Stimulated activated memory B cell treated with anti-CD40 and anti-IgM and Interleukin-4, amounts not matched to agents 10 μg/mL and 1 μg/mL and 100 μg/mL, for 72 hours (primary cell): ENCODE measurements at regions not wholly inside any gene's neighbourhood (a gene's known extent, or its start where the extent isn't known, plus 50 kb on each side); places are given as distances from the start of the nearest gene placed in this dataset.
A peak's percentile ranks its signal among the peaks of the same experiment; 100 is the strongest.

Source experiments
- ATAC-seq: fragments of 150-1000 bp; cut with Tn5 transposase; 2 replicates; pipeline ENCODE4 v1.10.0; 2021
- H3K27ac Mint-ChIP-seq: one replicate; pipeline ENCODE4 v1.8.0; 2022; ENCODE audit warnings: mild to moderate bottlenecking, mixed read lengths
- H3K27me3 Mint-ChIP-seq: one replicate; pipeline ENCODE4 v1.8.0; 2022; ENCODE audit warnings: mixed read lengths
- H3K36me3 Mint-ChIP-seq: one replicate; pipeline ENCODE4 v1.8.0; 2022; ENCODE audit warnings: mixed read lengths
- H3K4me1 Mint-ChIP-seq: one replicate; pipeline ENCODE4 v1.8.0; 2022; ENCODE audit warnings: mixed read lengths
- H3K4me3 Mint-ChIP-seq: one replicate; pipeline ENCODE4 v1.8.0; 2022; ENCODE audit warnings: mild to moderate bottlenecking, moderate library complexity, mixed read lengths
- H3K9me3 Mint-ChIP-seq: one replicate; pipeline ENCODE4 v1.8.0; 2022; ENCODE audit warnings: mixed read lengths

DNA sequence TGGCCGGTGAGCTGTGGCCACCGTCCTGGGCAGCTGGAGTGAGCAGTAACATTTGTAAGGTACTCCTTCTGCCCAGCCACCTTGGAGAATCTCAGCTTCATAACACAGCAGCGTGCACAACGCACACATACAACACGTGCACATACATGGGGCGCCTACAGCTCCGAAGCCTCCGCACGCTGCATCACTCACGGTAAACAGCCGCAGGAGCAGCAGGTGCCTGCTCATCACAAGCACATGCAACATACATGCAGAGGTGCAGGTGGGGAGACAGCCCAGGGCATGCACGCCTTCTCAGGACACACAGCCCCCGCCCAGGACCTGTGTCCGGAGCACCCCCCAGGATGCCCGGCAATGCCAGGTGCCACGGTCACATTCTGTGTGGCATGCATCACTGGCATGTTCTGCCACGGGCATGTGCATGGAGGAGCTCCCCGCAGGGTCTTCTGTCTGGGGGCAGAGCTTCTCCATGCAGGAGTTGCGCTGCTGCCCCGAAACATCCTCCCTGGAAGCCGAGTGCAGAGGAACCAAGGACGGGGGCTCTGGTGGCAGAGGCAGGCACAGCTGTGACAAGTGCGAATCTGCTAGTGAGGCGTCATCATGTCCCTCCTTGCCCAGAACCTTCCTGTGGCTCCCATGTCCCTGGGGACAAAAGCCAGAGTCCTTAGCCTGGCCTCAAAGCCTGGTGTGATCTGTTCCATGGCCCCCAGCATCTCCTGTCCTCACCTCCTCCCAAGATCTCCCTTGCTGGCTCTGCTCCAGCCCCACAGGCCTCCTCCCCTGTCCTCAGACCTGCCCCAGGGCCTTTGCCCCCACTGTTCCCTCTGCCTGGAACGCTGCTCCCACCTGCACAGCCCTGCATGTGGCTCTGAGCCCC is 184.0 kb upstream of the GSE1 start:
- Mint-ChIP-seq H3K27ac (no peak overlapping the region), H3K4me3 (no peak overlapping the region), H3K4me1 (no peaks in the 10 kb centered on the region), H3K27me3 (peaks cover 50% of the 10 kb centered on the region), H3K36me3 (no peaks in the 10 kb centered on the region), H3K9me3 (no peaks in the 10 kb centered on the region)
- no peak for ATAC-seq

DNA sequence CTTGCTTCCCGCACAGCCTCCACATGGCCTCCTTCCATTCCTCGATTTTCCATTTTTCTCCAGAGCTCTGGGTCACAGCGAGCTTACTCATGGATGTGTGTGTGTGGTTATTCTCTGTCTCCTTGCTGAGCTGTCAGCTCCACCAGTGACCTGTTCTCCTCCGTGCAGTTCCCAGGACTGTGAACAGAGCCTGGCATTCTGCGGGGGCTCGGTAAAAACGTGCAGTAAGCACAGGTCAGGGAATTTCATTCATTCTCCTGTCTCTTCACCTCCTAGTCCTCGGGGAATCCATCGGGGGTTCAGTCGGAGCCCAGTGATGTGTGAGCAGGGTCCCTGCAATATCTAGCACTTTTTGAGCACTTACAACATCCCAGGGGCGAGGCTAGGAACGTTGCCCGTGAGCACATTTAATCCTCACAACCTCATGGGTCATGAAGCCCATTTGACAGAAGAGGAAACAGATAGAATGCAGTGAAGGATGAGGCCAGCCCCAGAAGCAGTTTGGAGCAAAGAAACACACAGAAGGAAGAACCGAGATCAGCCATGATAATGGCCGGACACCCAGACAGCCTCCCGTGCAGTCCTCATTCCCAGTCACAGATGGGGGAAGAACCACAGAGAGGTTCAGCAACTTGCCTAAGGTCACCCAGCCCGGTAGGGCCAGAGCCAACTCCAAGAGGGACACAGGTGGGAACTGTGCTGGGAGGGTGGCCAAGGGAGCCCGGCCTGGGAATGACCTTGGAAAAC is 183.2 kb upstream of the GSE1 start:
- H3K36me3 Mint-ChIP-seq: no peaks in the 10 kb centered on the region
- no peaks in the 10 kb centered on the region for H3K9me3 Mint-ChIP-seq

DNA sequence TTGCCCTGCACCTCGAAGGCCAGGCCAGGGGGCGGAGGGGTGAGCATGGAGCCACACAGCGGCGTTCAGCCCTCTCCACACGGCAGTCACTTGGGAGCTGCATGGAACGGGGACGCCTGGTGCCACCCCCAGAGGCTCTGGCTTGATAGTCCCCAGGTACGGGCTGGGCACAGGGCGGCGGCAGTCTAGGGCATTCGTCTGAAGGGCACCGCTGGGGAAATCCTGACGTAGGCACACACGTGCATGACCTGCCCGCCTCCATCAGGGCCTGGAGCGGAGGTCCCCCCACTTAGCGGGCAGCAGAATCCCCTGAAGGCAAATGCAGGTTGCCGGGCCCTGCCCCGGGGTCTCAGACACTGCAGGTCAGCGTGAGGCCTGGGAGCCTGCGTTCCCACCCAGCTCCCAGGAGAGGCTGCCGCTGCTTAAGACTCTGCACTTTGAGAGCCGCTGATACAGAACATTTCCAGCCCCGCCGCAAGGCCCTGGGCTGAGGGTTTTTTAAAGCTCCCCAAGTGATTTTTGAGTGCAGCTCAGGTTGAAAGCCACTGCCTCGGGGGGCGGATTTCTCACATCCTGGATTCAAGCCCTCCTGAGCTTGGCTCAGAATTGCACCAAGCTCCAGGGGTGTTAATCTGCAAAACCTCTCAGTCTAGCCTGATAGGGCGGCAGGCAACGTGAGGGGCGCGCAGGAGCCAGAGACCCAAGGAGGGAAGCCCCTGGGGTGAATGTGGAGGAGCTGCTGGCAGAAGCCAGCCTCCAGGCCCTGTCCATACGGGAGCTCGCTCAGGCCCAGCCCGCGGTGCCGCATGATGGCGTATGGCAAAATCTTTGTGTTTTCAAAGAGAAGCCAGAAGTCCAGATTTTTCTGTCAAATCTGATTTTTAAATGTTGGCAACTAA is 182.3 kb upstream of the GSE1 start:
- Mint-ChIP-seq H3K4me3 (no peak overlapping the region), H3K27me3 (peaks cover 33% of the 10 kb centered on the region), H3K4me1 (no peaks in the 10 kb centered on the region), H3K27ac (no peak overlapping the region), H3K9me3 (no peaks in the 10 kb centered on the region), H3K36me3 (no peaks in the 10 kb centered on the region)
- ATAC-seq: no peak

More for the DNA sequence above, 183.2 kb upstream of the GSE1 start:
- H3K4me3 Mint-ChIP-seq: no peak overlapping the region
- H3K27me3 Mint-ChIP-seq: peaks cover 41% of the 10 kb centered on the region
- H3K27ac Mint-ChIP-seq: no peak overlapping the region
- no peak for ATAC-seq
- H3K4me1 Mint-ChIP-seq: no peaks in the 10 kb centered on the region

DNA sequence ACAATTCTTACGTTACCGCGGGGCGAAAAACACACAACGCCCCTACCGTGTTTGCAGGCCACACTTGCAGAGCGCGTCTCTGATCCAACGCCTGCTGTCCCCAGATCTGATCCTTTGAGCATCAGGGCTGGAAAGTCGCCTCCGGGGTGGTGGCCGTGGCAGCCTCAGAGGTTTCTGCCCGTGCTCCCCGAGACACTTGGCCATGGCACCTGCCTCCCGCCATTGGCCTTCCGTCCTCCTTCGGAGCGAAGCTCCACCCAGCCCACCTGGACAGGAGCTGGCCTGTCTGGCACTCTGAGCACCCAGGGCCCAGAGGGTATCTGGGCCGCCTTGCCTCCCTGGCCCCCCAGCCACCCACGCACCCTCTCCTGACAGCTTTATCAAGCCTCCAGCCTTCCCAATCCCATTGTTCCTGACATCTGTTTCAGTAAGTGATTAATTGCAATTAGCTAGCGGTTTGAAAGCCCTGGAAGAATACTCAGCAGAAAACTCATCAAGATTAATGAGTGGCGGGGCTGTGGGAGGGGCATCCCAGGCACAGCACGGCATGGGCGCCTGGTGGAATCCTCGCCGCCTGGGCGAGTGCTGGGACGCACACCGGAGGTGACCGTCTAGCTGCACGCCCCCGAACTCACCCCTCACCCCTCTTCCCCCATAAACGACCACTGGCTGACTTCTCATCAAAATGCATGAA is 181.5 kb upstream of the GSE1 start:
- H3K27ac Mint-ChIP-seq: no peak overlapping the region
- peaks cover 25% of the 10 kb centered on the region for H3K27me3 Mint-ChIP-seq
- H3K4me1 Mint-ChIP-seq: no peaks in the 10 kb centered on the region
- H3K36me3 Mint-ChIP-seq: no peaks in the 10 kb centered on the region
- no peaks in the 10 kb centered on the region for H3K9me3 Mint-ChIP-seq
- no peak for ATAC-seq
- H3K4me3 Mint-ChIP-seq: no peak overlapping the region

DNA sequence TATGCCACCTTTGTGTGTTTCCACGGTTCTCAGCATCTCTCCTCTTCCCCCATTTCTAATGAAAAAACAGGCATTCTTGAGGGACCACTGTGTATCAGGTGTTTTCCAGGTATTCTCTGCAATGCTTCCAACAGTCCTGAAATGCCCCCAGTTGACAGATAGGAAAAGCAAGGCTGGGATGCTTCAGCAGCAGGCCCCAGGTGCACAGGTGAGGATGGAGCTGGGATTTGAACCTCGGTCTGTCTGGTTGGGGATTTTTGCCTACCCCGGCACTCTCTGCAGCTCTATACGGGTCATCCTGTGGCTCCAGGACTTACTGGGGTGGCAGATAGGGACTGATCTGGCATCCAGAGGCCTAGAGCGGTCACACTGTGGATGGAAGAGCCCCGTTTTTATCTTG is 180.5 kb upstream of the GSE1 start:
- Mint-ChIP-seq H3K4me3 (no peak overlapping the region), H3K36me3 (no peaks in the 10 kb centered on the region), H3K27me3 (peaks cover 20% of the 10 kb centered on the region), H3K9me3 (no peaks in the 10 kb centered on the region), H3K4me1 (no peaks in the 10 kb centered on the region), H3K27ac (no peak overlapping the region)
- no peak for ATAC-seq

DNA sequence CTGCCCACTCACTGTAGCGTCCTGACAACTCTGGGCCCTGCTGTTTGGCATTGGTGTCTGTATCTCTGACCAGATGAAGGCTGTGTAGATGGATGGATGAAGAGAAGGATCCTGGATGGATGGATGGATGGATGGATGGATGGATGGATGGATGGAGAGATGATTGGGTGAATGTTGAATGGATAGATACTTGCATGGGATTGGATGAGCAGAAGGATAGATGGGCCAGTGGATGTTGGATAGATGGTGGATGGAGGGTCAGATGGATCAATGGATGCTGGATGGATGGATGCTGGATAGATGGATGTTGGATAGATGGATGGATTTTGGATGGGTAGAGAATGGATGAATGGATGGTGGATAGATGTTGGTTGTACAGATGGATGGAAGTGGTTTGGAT is 179.6 kb upstream of the GSE1 start:
- H3K27me3 Mint-ChIP-seq: peaks cover 20% of the 10 kb centered on the region
- H3K4me3 Mint-ChIP-seq: no peak overlapping the region
- no peak for ATAC-seq
- H3K36me3 Mint-ChIP-seq: no peaks in the 10 kb centered on the region
- H3K9me3 Mint-ChIP-seq: no peaks in the 10 kb centered on the region
- no peak overlapping the region for H3K27ac Mint-ChIP-seq
- no peaks in the 10 kb centered on the region for H3K4me1 Mint-ChIP-seq

DNA sequence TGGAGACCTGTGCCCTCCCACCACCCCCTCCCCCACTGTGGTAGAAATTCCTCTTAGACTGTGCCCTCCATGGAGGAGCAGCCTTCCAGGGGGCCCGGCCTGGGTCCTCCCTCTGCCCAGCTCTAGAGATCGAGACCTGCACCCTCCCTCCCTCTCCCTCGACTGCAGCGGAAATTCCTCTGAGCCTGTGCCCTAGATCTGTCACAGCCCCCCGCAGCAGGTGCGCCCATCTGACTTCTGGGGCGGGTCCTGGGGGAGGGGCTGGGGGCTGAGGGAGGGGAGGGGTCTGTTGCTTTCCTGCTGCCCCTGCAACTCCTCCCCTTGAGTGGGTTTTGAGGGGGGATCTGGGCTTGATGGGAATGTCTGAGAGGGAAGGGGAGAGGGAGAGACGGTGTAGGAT is 177.8 kb upstream of the GSE1 start:
- peaks cover 10% of the 10 kb centered on the region for H3K27me3 Mint-ChIP-seq
- H3K4me1 Mint-ChIP-seq: no peaks in the 10 kb centered on the region
- H3K4me3 Mint-ChIP-seq: no peak overlapping the region
- no peak for ATAC-seq
- H3K36me3 Mint-ChIP-seq: no peaks in the 10 kb centered on the region
- H3K9me3 Mint-ChIP-seq: no peaks in the 10 kb centered on the region
- no peak overlapping the region for H3K27ac Mint-ChIP-seq

DNA sequence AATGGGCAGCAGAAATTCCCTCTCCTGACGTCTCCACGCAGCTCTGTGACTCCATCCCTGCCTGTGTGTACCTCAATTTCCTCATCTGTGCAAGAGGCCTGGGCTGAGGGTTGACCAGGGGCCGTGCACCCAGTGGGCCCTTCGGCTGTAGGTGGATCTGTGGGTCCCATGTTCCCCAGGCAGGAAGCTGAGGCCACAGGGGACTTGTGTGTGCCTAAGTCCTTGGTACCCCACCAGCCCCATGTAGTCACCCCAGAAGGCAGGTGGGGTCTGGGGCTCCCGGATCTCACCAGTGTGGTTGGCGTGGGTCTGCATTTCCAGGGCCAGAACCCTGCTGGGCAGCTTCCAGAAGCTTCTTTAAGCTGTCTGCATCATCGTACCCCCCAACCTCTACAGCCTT is 177.4 kb upstream of the GSE1 start:
- no peaks in the 10 kb centered on the region for H3K9me3 Mint-ChIP-seq
- no peak for ATAC-seq

DNA sequence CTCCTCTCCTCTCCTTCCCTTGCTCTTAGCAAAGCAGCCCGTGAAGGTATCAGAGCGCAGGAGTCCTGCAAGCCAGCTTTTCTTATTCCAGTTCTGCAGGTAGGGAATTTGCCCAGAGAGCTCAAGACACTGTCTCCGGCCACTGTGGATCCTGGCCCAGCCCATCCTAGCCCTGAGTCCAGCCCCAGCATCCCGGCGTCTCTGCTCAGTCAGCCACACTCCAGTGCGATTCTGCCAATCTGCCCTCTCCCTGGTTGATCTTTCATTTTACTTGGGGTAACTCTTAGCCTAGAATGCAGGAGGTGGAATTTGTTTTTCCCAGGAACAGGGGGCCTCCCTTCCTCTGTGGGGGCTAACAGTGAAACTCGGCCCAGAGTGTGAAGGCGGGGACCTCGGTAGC is 176.9 kb upstream of the GSE1 start:
- H3K27ac Mint-ChIP-seq: no peak overlapping the region
- H3K36me3 Mint-ChIP-seq: no peaks in the 10 kb centered on the region
- no peak for ATAC-seq
- H3K4me1 Mint-ChIP-seq: no peaks in the 10 kb centered on the region
- peaks cover 10% of the 10 kb centered on the region for H3K27me3 Mint-ChIP-seq
- H3K4me3 Mint-ChIP-seq: no peak overlapping the region
- H3K9me3 Mint-ChIP-seq: no peaks in the 10 kb centered on the region

More for the DNA sequence above, 177.4 kb upstream of the GSE1 start:
- Mint-ChIP-seq H3K27ac (no peak overlapping the region), H3K4me1 (no peaks in the 10 kb centered on the region), H3K36me3 (no peaks in the 10 kb centered on the region), H3K27me3 (peaks cover 10% of the 10 kb centered on the region), H3K4me3 (no peak overlapping the region)

DNA sequence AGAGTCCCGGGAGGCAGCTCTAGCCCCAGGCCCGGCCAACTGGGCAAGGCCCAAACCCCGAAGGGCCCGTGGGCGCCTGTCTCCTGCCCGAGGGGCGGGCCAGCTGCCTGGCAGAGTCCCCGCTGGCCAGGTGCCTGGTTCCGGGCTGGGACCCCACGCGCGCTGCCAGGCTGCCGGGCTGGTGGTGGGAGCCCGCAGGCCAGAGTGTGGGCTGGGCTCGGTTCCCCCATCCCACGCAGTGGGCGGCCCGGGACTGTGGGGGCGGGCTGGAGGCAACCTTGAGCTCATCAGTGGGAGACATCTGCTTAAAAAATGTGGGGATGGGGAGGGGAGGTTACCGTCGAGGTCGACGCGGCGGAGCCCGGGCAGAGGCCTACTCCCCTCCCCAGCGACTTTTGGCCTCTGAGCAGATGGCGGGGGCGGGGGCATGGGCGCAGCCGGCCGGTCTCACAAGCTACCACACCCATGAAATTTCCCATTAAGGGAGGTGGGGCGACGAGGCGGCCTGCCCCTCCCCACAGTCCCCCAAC is 176.4 kb upstream of the GSE1 start:
- H3K27me3 Mint-ChIP-seq: peaks cover 10% of the 10 kb centered on the region
- H3K27ac Mint-ChIP-seq: no peak overlapping the region
- H3K4me1 Mint-ChIP-seq: no peaks in the 10 kb centered on the region
- H3K36me3 Mint-ChIP-seq: no peaks in the 10 kb centered on the region
- peak; percentile 9 for ATAC-seq
- H3K9me3 Mint-ChIP-seq: no peaks in the 10 kb centered on the region
- no peak overlapping the region for H3K4me3 Mint-ChIP-seq

DNA sequence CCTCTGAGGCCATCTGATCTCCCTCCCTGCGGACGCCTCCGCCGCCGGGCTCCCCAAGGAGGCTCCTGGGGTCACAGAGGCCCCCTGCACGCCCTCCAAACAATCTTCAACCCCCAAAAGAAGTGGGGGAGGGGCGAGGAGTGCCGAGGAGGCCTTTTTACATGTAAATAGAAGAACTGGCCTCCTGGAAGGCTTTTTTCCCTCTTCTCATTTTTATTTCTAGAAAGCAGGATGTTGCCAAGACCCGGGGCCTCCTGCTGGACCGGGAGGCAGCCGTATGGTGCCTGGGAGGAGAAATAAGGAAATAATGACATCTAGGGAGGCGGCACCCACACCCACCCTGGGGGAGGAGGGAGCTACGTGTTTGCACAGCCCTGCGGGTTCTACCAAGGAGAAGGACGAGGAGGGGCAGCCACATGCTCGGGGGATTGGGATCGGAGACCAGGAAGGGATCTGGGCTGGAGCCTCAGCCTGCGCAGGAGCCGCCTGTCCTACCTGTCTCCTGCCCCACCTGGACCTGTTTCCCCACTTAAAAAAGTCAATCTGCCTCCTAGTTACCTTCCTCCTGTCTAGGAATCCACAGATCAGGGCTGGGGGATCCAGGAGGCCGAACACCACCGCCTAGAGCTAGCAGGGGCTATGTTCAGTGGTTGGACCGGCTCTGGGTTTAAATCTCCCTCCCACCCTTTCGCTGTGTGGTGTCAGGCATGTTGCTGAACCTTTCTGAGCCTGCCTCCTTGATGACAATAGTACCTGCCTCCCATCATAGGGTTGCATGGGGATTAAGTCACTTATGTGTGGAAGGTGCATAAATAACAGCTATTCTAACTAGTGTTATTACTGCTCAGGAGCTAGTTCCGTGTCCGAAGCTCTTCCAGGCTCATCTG is 175.7 kb upstream of the GSE1 start:
- Mint-ChIP-seq H3K4me1 (no peaks in the 10 kb centered on the region), H3K36me3 (no peaks in the 10 kb centered on the region), H3K9me3 (no peaks in the 10 kb centered on the region), H3K27me3 (peaks cover 13% of the 10 kb centered on the region), H3K27ac (no peak overlapping the region), H3K4me3 (no peak overlapping the region)
- ATAC-seq: no peak

DNA sequence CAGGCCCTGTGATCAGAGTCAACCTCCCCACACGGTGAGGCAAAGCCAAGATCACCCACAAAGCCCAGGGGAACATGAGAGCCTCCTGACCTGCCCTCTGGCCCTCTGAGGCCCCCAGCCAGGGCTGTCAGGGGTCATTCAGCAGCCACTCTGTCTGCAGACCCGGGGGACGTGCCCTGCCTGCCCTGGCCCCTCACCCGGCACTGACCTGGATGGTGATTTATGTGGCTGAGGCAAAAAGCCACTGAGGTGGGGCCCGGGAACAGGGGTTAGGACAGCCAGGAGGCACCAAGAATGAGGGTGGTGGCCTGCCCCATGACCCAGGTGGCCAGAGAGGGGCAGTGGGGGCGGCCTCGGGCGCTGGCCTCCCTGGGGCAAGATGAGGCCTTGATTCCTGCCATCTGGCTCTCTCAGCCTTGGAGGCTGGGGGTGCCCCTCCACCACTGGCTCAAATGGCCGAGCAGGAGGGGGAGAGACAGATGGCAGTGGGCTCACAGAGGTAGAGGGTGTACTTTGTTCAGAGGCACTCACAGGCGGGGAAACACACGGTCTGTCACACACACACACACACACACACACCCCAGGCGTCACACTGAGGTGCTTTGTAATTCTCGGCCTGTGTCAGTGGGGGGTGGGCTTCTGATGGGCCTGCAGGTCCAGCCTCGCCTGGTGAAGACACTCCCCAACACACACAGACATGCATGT is 174.0 kb upstream of the GSE1 start:
- Mint-ChIP-seq H3K27ac (no peak overlapping the region), H3K9me3 (no peaks in the 10 kb centered on the region), H3K4me3 (no peak overlapping the region), H3K36me3 (no peaks in the 10 kb centered on the region), H3K4me1 (no peaks in the 10 kb centered on the region), H3K27me3 (peaks cover 8% of the 10 kb centered on the region)
- ATAC-seq: no peak

DNA sequence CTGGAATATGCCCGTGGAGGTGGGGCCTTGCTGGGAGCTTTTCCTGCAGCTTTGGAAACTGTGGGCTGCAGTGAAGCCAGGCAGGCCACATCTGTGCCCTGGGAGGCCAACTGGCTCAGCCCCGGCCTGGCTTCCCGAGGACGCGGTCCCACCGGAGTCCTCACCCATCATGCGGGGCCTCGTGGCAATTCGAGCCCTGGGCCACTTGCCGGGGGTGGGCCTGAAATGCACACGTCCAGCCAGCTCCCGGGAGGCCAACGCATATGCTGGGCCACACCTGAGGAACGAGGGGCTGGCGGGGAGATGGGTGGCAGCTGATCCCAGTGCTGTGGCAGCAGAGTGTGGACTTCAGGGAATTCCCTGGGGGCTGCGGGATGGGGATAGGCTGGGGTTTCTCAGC is 172.4 kb upstream of the GSE1 start:
- no peaks in the 10 kb centered on the region for H3K9me3 Mint-ChIP-seq

More for the DNA sequence above, 172.4 kb upstream of the GSE1 start:
- Mint-ChIP-seq H3K27ac (no peak overlapping the region), H3K27me3 (peaks cover 20% of the 10 kb centered on the region), H3K4me1 (no peaks in the 10 kb centered on the region), H3K36me3 (no peaks in the 10 kb centered on the region), H3K4me3 (no peak overlapping the region)
- ATAC-seq: no peak
